ENCODE measurements at regions not wholly inside any gene's neighbourhood (a gene's known extent, or its start where the extent isn't known, plus 50 kb on each side); places are given as distances from the start of the nearest gene placed in this dataset.
A peak's percentile ranks its signal among the peaks of the same experiment; 100 is the strongest.

GRCh38 chr1:88221411-88221810 is 462.7 kb upstream of the PKN2 start:
- Histone ChIP-seq H2BK120ac (ENCODE audit: low read depth, low read length) (no peak overlapping the region), H2BK5ac (ENCODE audit: low read length) (no peak overlapping the region), H3K36me3 (replicated peaks in 1 of 2; ENCODE audit: control insufficient read depth in 2 of 2, insufficient read depth in 2 of 2, low read length in 2 of 2) (no peaks in the 10 kb centered on the region), H3K4me3 (ENCODE audit: low read length in 2 of 2) (no peak overlapping the region), H2AK5ac (ENCODE audit: low read depth, low read length) (no peak overlapping the region), H3K9ac (ENCODE audit: low read depth, low read length, poor library complexity) (no peak overlapping the region), H3K4me1 (ENCODE audit: control insufficient read depth in 2 of 2, insufficient read depth in 1 of 2, low read depth in 1 of 2, low read length in 2 of 2) (no peaks in the 10 kb centered on the region), H4K91ac (ENCODE audit: low read depth, low read length, poor library complexity) (no peak overlapping the region), H3K23ac (ENCODE audit: low read depth, low read length, poor library complexity) (no peak overlapping the region), H3K18ac (ENCODE audit: low read length) (no peak overlapping the region), H3K4ac (ENCODE audit: low read length) (no peak overlapping the region), H3K79me1 (ENCODE audit: low read depth, low read length) (no peaks in the 10 kb centered on the region), H3K27ac (replicated peaks; ENCODE audit: low read length) (no peak overlapping the region), H2BK15ac (ENCODE audit: low read length) (no peak overlapping the region), H3K4me2 (ENCODE audit: insufficient read depth, low read length, poor library complexity, severe bottlenecking) (no peak overlapping the region), H2BK12ac (ENCODE audit: low read length) (no peak overlapping the region), H3K9me3 (replicated peaks in 1 of 2; ENCODE audit: control insufficient read depth in 2 of 2, insufficient read depth in 1 of 2, low read depth in 1 of 2, low read length in 2 of 2) (no peaks in the 10 kb centered on the region), H3K27me3 (ENCODE audit: control insufficient read depth in 3 of 3, insufficient read depth in 3 of 3, low read depth in 1 of 3, low read length in 3 of 3) (no peaks in the 10 kb centered on the region), H2AFZ (ENCODE audit: low read length) (no peak overlapping the region), H3K14ac (ENCODE audit: low read length) (no peak overlapping the region), H4K8ac (ENCODE audit: low read depth, low read length) (no peak overlapping the region)
- WGBS, 2 donors (ENCODE audit: extremely low coverage in 2 of 2, insufficient read length in 2 of 2, insufficient replicate concordance in 1 of 2), result no CpG with 5 or more reads among the region's 2 CpGs
- no peak for DNase-seq (ENCODE audit: low spot score)

GRCh38 chr1:88224906-88225305 is 459.2 kb upstream of the PKN2 start:
- Histone ChIP-seq H2BK5ac (ENCODE audit: low read length) (no peak overlapping the region), H3K18ac (ENCODE audit: low read length) (no peak overlapping the region), H3K4ac (ENCODE audit: low read length) (no peak overlapping the region), H3K9me3 (replicated peaks in 1 of 2; ENCODE audit: control insufficient read depth in 2 of 2, insufficient read depth in 1 of 2, low read depth in 1 of 2, low read length in 2 of 2) (no peaks in the 10 kb centered on the region), H2BK15ac (ENCODE audit: low read length) (no peak overlapping the region), H4K91ac (ENCODE audit: low read depth, low read length, poor library complexity) (no peak overlapping the region), H3K27ac (replicated peaks; ENCODE audit: low read length) (no peak overlapping the region), H2BK12ac (ENCODE audit: low read length) (no peak overlapping the region), H3K9ac (ENCODE audit: low read depth, low read length, poor library complexity) (no peak overlapping the region), H3K79me1 (ENCODE audit: low read depth, low read length) (no peaks in the 10 kb centered on the region), H4K8ac (ENCODE audit: low read depth, low read length) (no peak overlapping the region), H3K4me3 (ENCODE audit: low read length in 2 of 2) (no peak overlapping the region), H3K14ac (ENCODE audit: low read length) (no peak overlapping the region), H2AFZ (ENCODE audit: low read length) (no peak overlapping the region), H3K27me3 (ENCODE audit: control insufficient read depth in 3 of 3, insufficient read depth in 3 of 3, low read depth in 1 of 3, low read length in 3 of 3) (no peaks in the 10 kb centered on the region), H3K4me1 (ENCODE audit: control insufficient read depth in 2 of 2, insufficient read depth in 1 of 2, low read depth in 1 of 2, low read length in 2 of 2) (no peaks in the 10 kb centered on the region), H3K23ac (ENCODE audit: low read depth, low read length, poor library complexity) (no peak overlapping the region), H3K4me2 (ENCODE audit: insufficient read depth, low read length, poor library complexity, severe bottlenecking) (no peak overlapping the region), H2BK120ac (ENCODE audit: low read depth, low read length) (no peak overlapping the region), H2AK5ac (ENCODE audit: low read depth, low read length) (no peak overlapping the region), H3K36me3 (replicated peaks in 1 of 2; ENCODE audit: control insufficient read depth in 2 of 2, insufficient read depth in 2 of 2, low read length in 2 of 2) (no peaks in the 10 kb centered on the region)
- WGBS, 2 donors (ENCODE audit: extremely low coverage in 2 of 2, insufficient read length in 2 of 2, insufficient replicate concordance in 1 of 2), result no CpG with 5 or more reads among the region's 3 CpGs
- no peak for DNase-seq (ENCODE audit: low spot score)

GRCh38 chr1:88228114-88228513 is 456.0 kb upstream of the PKN2 start:
- H2AK5ac ChIP-seq (ENCODE audit: low read depth, low read length), result no peak overlapping the region
- DNase-seq (ENCODE audit: low spot score), result no peak
- H3K27ac ChIP-seq (replicated peaks; ENCODE audit: low read length), result no peak overlapping the region
- no peaks in the 10 kb centered on the region for H3K9me3 ChIP-seq (replicated peaks in 1 of 2; ENCODE audit: control insufficient read depth in 2 of 2, insufficient read depth in 1 of 2, low read depth in 1 of 2, low read length in 2 of 2)
- no peak overlapping the region for H3K18ac ChIP-seq (ENCODE audit: low read length)
- no peak overlapping the region for H3K14ac ChIP-seq (ENCODE audit: low read length)
- peak overlapping the region; percentile 61 for H2AFZ ChIP-seq (ENCODE audit: low read length)
- H2BK15ac ChIP-seq (ENCODE audit: low read length), result no peak overlapping the region
- peak overlapping the region; percentile 53 for H2BK5ac ChIP-seq (ENCODE audit: low read length)
- no peak overlapping the region for H3K4me3 ChIP-seq (ENCODE audit: low read length in 2 of 2)
- no peaks in the 10 kb centered on the region for H3K4me1 ChIP-seq (ENCODE audit: control insufficient read depth in 2 of 2, insufficient read depth in 1 of 2, low read depth in 1 of 2, low read length in 2 of 2)
- no peak overlapping the region for H4K91ac ChIP-seq (ENCODE audit: low read depth, low read length, poor library complexity)
- H3K27me3 ChIP-seq (ENCODE audit: control insufficient read depth in 3 of 3, insufficient read depth in 3 of 3, low read depth in 1 of 3, low read length in 3 of 3), result no peaks in the 10 kb centered on the region
- no peak overlapping the region for H3K9ac ChIP-seq (ENCODE audit: low read depth, low read length, poor library complexity)
- H2BK12ac ChIP-seq (ENCODE audit: low read length), result no peak overlapping the region
- WGBS, 2 donors (ENCODE audit: extremely low coverage in 2 of 2, insufficient read length in 2 of 2, insufficient replicate concordance in 1 of 2), result no CpG with 5 or more reads among the region's 3 CpGs
- H3K4ac ChIP-seq (ENCODE audit: low read length), result no peak overlapping the region
- H4K8ac ChIP-seq (ENCODE audit: low read depth, low read length), result no peak overlapping the region
- no peak overlapping the region for H3K4me2 ChIP-seq (ENCODE audit: insufficient read depth, low read length, poor library complexity, severe bottlenecking)
- no peaks in the 10 kb centered on the region for H3K79me1 ChIP-seq (ENCODE audit: low read depth, low read length)
- H3K36me3 ChIP-seq (replicated peaks in 1 of 2; ENCODE audit: control insufficient read depth in 2 of 2, insufficient read depth in 2 of 2, low read length in 2 of 2), result no peaks in the 10 kb centered on the region
- no peak overlapping the region for H3K23ac ChIP-seq (ENCODE audit: low read depth, low read length, poor library complexity)
- H2BK120ac ChIP-seq (ENCODE audit: low read depth, low read length), result no peak overlapping the region

GRCh38 chr1:88230126-88230525 is 453.9 kb upstream of the PKN2 start:
- Histone ChIP-seq H2BK120ac (ENCODE audit: low read depth, low read length) (no peak overlapping the region), H3K27ac (replicated peaks; ENCODE audit: low read length) (no peak overlapping the region), H3K4me1 (ENCODE audit: control insufficient read depth in 2 of 2, insufficient read depth in 1 of 2, low read depth in 1 of 2, low read length in 2 of 2) (no peaks in the 10 kb centered on the region), H2BK15ac (ENCODE audit: low read length) (no peak overlapping the region), H2BK5ac (ENCODE audit: low read length) (no peak overlapping the region), H3K9ac (ENCODE audit: low read depth, low read length, poor library complexity) (no peak overlapping the region), H3K9me3 (replicated peaks in 1 of 2; ENCODE audit: control insufficient read depth in 2 of 2, insufficient read depth in 1 of 2, low read depth in 1 of 2, low read length in 2 of 2) (no peaks in the 10 kb centered on the region), H3K4ac (ENCODE audit: low read length) (no peak overlapping the region), H3K18ac (ENCODE audit: low read length) (no peak overlapping the region), H3K36me3 (replicated peaks in 1 of 2; ENCODE audit: control insufficient read depth in 2 of 2, insufficient read depth in 2 of 2, low read length in 2 of 2) (no peaks in the 10 kb centered on the region), H3K14ac (ENCODE audit: low read length) (no peak overlapping the region), H2AFZ (ENCODE audit: low read length) (no peak overlapping the region), H3K79me1 (ENCODE audit: low read depth, low read length) (no peaks in the 10 kb centered on the region), H4K91ac (ENCODE audit: low read depth, low read length, poor library complexity) (no peak overlapping the region), H3K4me2 (ENCODE audit: insufficient read depth, low read length, poor library complexity, severe bottlenecking) (no peak overlapping the region), H3K23ac (ENCODE audit: low read depth, low read length, poor library complexity) (no peak overlapping the region), H2BK12ac (ENCODE audit: low read length) (no peak overlapping the region), H3K27me3 (ENCODE audit: control insufficient read depth in 3 of 3, insufficient read depth in 3 of 3, low read depth in 1 of 3, low read length in 3 of 3) (no peaks in the 10 kb centered on the region), H2AK5ac (ENCODE audit: low read depth, low read length) (no peak overlapping the region), H3K4me3 (ENCODE audit: low read length in 2 of 2) (no peak overlapping the region), H4K8ac (ENCODE audit: low read depth, low read length) (no peak overlapping the region)
- whole genome bisulfite sequencing, 2 donors (ENCODE audit: extremely low coverage in 2 of 2, insufficient read length in 2 of 2, insufficient replicate concordance in 1 of 2), result no CpG with 5 or more reads among the region's 3 CpGs
- DNase-seq (ENCODE audit: low spot score), result no peak
